ENCODE measurements at regions not wholly inside any gene's neighbourhood (a gene's known extent, or its start where the extent isn't known, plus 50 kb on each side); places are given as distances from the start of the nearest gene placed in this dataset.
"Not testable (repeated sequence)": the region's sequence is repeated elsewhere in the genome, so short reads cannot be mapped to it uniquely, and the experiment has no call there.

DNA sequence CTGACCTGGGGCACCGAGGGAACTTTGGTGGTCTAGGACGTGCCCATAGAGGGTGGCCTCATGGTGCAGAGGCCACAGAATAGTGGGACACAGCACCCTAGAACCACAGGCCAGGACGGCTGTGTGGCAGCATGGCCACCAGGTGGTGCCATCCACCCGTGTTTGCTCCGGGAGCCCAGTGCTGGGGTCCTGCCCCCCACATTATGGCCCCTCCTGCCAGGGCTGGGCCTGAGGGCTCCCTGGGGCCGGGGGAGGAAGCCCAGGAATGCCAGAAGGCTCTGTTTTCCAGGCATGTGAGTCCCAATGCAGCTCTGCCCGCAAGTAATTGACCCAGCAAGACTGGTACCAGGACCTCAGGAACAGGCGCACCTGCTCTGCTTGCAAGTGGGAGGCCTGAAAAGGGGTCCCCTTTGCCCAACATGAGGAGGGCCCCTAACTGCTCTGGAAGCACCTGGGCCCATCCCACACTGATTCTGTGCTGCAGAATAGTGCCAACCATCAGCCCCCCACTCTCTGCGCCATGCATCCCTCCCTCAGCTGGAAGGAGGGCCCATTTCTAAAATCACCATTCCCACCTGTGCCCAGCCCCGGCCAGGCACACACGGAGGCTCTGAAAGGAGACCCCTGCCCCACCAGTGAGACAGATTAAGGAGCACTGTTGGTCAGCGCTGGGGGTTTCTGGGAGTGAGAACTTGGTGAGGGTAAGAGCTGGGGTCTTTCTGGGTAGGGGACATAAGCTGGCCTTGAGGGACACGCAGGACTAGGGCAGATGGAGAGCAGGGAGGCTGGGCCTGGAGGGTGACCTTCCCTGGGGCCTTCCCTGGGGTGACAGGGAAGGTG is 174.4 kb downstream of the TBC1D2B start:
- H3K36me3 ChIP-seq (ENCODE audit: insufficient read depth, low read length); H3K9me2 ChIP-seq (ENCODE audit: insufficient read depth, low read length); H4K20me1 ChIP-seq (ENCODE audit: insufficient read depth); H3K27ac ChIP-seq (ENCODE audit: low read length); H3K9ac ChIP-seq (ENCODE audit: low read length); H3K9me3 ChIP-seq (ENCODE audit: low read length); H3K79me2 ChIP-seq (replicated peaks; ENCODE audit: insufficient read depth, low read length); H3K4me3 ChIP-seq (ENCODE audit: low read length); H3K27me3 ChIP-seq (ENCODE audit: insufficient read depth, low read depth, low read length); H3F3A ChIP-seq (ENCODE audit: insufficient read depth, low read length, poor library complexity, severe bottlenecking); H3K4me2 ChIP-seq (ENCODE audit: low read length); H2AFZ ChIP-seq (ENCODE audit: low read depth, low read length): not testable (repeated sequence)
- peak; percentile 67 for TF ChIP-seq CTCF (IDR thresholded peaks at IDR 0.05; ENCODE audit: poor library complexity, severe bottlenecking)
- peak; percentile 65 for TF ChIP-seq SMC3 (conservative IDR thresholded peaks at IDR 0.05; ENCODE audit: poor library complexity)
- peak; percentile 59 for TF ChIP-seq RAD21 (conservative IDR thresholded peaks at IDR 0.05)

DNA sequence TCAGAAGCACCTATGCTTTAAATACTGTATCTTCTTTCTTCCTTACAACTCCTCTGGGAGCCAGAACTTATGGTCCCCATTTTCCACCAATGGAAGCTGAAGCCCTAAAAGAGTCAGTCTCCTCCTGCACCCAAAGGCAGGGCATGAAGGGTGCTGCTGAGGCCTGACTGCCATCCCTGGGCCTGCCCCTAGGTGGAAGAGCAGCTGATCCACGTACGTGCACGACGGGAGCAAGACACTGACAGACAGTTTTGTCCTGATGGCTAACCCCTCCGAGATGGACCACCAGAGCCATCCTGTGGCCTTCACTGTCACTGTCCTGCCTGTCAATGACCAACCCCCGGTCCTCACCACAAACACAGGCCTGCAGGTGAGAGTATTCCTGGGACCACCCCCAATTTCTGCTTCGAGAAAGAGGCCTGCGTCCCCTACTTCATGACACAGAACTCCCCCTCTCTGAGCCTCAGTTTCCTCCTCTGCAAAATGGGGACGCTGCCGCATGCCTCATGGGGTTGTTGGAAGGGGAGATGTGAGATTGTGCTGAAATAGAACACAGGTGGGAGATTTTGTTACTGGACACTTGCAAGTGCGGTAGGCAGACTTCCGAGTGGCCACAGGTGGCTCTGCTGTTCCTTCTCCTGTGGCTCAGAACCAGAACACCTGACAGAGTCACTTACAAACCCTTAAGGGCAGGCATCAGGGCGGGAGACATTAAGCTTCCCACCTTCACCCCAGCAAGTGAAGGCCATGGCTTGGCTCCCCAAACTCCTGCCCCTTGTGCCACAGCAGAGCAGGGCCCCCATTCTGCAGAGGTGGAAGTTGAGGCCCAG is 175.4 kb downstream of the TBC1D2B start:
- no peak overlapping the region for H3K9ac ChIP-seq (ENCODE audit: low read length)
- no peaks in the 10 kb centered on the region for H4K20me1 ChIP-seq (ENCODE audit: insufficient read depth)
- no peaks in the 10 kb centered on the region for H3K36me3 ChIP-seq (ENCODE audit: insufficient read depth, low read length)
- H3K4me3 ChIP-seq (ENCODE audit: low read length), result no peak overlapping the region
- H3K4me2 ChIP-seq (ENCODE audit: low read length), result no peak overlapping the region
- no peaks in the 10 kb centered on the region for H3K9me2 ChIP-seq (ENCODE audit: insufficient read depth, low read length)
- H3K79me2 ChIP-seq (replicated peaks; ENCODE audit: insufficient read depth, low read length), result no peaks in the 10 kb centered on the region
- no peaks in the 10 kb centered on the region for H3K9me3 ChIP-seq (ENCODE audit: low read length)
- H2AFZ ChIP-seq (ENCODE audit: low read depth, low read length), result no peak overlapping the region
- no peak overlapping the region for H3K27ac ChIP-seq (ENCODE audit: low read length)
- H3K27me3 ChIP-seq (ENCODE audit: insufficient read depth, low read depth, low read length), result no peaks in the 10 kb centered on the region
- TF ChIP-seq RAD21 (conservative IDR thresholded peaks at IDR 0.05) (no peak), EZH2 (IDR thresholded peaks at IDR 0.05; ENCODE audit: borderline replicate concordance, insufficient read depth, low read length, poor library complexity, severe bottlenecking) (no peak), POLR2AphosphoS5 (IDR thresholded peaks at IDR 0.05) (no peak), SMC3 (conservative IDR thresholded peaks at IDR 0.05; ENCODE audit: poor library complexity) (no peak), MXI1 (conservative IDR thresholded peaks at IDR 0.05; ENCODE audit: poor library complexity, severe bottlenecking) (no peak), TAF1 (IDR thresholded peaks at IDR 0.05; ENCODE audit: low read depth) (no peak), EP300 (conservative IDR thresholded peaks at IDR 0.05; ENCODE audit: poor library complexity, severe bottlenecking) (no peak), CTCF (IDR thresholded peaks at IDR 0.05; ENCODE audit: poor library complexity, severe bottlenecking) (no peak)
- TF ChIP-seq, protein P1, sequence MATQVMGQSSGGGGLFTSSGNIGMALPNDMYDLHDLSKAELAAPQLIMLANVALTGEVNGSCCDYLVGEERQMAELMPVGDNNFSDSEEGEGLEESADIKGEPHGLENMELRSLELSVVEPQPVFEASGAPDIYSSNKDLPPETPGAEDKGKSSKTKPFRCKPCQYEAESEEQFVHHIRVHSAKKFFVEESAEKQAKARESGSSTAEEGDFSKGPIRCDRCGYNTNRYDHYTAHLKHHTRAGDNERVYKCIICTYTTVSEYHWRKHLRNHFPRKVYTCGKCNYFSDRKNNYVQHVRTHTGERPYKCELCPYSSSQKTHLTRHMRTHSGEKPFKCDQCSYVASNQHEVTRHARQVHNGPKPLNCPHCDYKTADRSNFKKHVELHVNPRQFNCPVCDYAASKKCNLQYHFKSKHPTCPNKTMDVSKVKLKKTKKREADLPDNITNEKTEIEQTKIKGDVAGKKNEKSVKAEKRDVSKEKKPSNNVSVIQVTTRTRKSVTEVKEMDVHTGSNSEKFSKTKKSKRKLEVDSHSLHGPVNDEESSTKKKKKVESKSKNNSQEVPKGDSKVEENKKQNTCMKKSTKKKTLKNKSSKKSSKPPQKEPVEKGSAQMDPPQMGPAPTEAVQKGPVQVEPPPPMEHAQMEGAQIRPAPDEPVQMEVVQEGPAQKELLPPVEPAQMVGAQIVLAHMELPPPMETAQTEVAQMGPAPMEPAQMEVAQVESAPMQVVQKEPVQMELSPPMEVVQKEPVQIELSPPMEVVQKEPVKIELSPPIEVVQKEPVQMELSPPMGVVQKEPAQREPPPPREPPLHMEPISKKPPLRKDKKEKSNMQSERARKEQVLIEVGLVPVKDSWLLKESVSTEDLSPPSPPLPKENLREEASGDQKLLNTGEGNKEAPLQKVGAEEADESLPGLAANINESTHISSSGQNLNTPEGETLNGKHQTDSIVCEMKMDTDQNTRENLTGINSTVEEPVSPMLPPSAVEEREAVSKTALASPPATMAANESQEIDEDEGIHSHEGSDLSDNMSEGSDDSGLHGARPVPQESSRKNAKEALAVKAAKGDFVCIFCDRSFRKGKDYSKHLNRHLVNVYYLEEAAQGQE (IDR thresholded peaks at IDR 0.05; ENCODE audit: borderline replicate concordance), result no peak
- H3F3A ChIP-seq (ENCODE audit: insufficient read depth, low read length, poor library complexity, severe bottlenecking), result no peaks in the 10 kb centered on the region

All from neural cell (in vitro differentiated cells).